Cardiac muscle cell (in vitro differentiated cells and primary cell): ENCODE measurements at regions not wholly inside any gene's neighbourhood (a gene's known extent, or its start where the extent isn't known, plus 50 kb on each side); places are given as distances from the start of the nearest gene placed in this dataset.

Experiments used
- DNase-seq, 2 donors: peaks; one replicate each; pipeline versions ENCODE4 v3.0.0 to v3.0.0-alpha.2; 2010 to 2017; ENCODE audit warnings: low read depth in 1 of 2, low spot score in 1 of 2
- H3K27ac ChIP-seq: fragments of 200-600 bp; sonication (generic); 2 replicates; pipeline ENCODE4 v1.5.1; 2016
- H3K27me3 ChIP-seq: fragments of 200-600 bp; sonication (generic); 2 replicates; pipeline ENCODE4 v1.6.0; 2016; ENCODE audit warnings: control low read depth
- H3K36me3 ChIP-seq: fragments of 200-600 bp; sonication (generic); 2 replicates; pipeline ENCODE4 v1.5.1; 2016; ENCODE audit warnings: control low read depth
- H3K4me1 ChIP-seq: fragments of 200-600 bp; sonication (generic); 2 replicates; pipeline ENCODE4 v1.8.1; 2017; ENCODE audit warnings: low read depth, mild to moderate bottlenecking, mixed run types
- H3K4me3 ChIP-seq: fragments of 200-600 bp; sonication (generic); 2 replicates; pipeline ENCODE4 v1.5.1; 2016; ENCODE audit warnings: mild to moderate bottlenecking
- H3K9me3 ChIP-seq: fragments of 200-600 bp; sonication (generic); 2 replicates; pipeline ENCODE4 v1.5.1; 2017; ENCODE audit warnings: low read depth, mild to moderate bottlenecking, control low read depth
- TF ChIP-seq, protein P1 (sequence below): IDR thresholded peaks from 2 replicates; pipeline ENCODE4 v1.5.1; 2012; ENCODE audit warnings: low read depth, mild to moderate bottlenecking, low read length

DNA sequence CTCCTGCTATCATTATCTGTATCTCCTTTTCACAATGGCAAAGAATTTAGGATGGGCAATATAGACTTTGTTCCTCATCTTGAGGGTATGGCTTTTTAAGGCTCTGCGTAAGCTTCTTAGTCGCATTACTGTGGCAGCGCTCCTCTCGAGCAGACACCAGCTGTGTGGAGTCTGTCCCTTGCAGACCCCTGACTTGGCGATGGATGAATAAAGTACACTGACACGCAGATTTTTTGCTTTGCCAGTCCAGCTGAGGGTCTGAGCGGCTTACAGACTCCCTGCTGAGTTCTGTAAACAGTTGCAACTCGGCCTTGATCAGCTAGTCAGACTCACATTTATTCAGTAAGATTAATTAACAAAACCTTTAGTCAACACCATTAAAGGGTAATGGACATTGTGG, 390.0 kb upstream of the CNTN5 start:
- no peaks in the 10 kb centered on the region for H3K27me3 ChIP-seq
- H3K4me1 ChIP-seq = no peaks in the 10 kb centered on the region
- TF ChIP-seq, protein P1, sequence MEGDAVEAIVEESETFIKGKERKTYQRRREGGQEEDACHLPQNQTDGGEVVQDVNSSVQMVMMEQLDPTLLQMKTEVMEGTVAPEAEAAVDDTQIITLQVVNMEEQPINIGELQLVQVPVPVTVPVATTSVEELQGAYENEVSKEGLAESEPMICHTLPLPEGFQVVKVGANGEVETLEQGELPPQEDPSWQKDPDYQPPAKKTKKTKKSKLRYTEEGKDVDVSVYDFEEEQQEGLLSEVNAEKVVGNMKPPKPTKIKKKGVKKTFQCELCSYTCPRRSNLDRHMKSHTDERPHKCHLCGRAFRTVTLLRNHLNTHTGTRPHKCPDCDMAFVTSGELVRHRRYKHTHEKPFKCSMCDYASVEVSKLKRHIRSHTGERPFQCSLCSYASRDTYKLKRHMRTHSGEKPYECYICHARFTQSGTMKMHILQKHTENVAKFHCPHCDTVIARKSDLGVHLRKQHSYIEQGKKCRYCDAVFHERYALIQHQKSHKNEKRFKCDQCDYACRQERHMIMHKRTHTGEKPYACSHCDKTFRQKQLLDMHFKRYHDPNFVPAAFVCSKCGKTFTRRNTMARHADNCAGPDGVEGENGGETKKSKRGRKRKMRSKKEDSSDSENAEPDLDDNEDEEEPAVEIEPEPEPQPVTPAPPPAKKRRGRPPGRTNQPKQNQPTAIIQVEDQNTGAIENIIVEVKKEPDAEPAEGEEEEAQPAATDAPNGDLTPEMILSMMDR = no peak
- H3K27ac ChIP-seq = no peak overlapping the region
- no peaks in the 10 kb centered on the region for H3K9me3 ChIP-seq
- DNase-seq = no peak
- H3K4me3 ChIP-seq = no peak overlapping the region
- H3K36me3 ChIP-seq = no peaks in the 10 kb centered on the region

DNA sequence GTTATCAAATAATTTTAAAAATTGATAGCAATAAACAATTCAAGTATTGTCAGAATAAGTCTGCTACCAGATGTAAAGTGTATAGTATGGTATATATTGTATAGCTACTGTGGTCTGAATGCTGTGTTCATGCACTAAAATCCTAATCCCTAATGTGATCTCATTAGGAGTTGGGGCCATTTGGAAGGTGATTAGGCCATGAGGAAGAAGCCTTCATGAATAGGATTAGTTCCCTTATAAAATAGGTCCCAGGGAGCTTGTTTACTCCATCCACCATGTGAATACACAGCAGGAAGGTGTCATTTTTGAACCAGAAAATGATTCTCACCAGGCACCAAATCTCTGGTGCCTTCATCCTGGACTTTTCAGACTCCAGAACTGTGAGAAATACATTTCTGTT, 363.0 kb upstream of the CNTN5 start:
- H3K9me3 ChIP-seq = no peaks in the 10 kb centered on the region
- no peaks in the 10 kb centered on the region for H3K27me3 ChIP-seq
- TF ChIP-seq, protein P1 = no peak
- no peak for DNase-seq
- no peaks in the 10 kb centered on the region for H3K36me3 ChIP-seq
- no peaks in the 10 kb centered on the region for H3K4me1 ChIP-seq
- no peak overlapping the region for H3K27ac ChIP-seq
- no peak overlapping the region for H3K4me3 ChIP-seq

DNA sequence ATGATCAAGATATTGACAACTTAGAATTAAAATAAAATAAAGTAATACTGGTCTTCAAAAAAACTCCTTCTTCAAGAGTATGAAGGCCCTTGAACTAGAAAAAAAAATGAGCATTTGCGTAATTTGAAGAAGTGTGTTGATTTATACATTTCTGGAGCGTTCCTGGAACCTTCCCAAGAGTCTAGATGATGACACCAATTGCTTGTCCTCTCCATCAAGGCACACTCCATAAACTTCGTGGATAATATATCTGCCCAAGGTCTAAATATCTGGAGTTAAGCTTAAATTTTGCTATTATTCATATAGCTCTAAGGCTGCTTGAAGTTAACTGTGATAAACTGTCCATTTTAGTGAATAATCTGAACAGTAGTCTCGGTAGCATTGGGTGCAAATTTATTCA, 361.3 kb upstream of the CNTN5 start:
- H3K27me3 ChIP-seq = no peaks in the 10 kb centered on the region
- no peaks in the 10 kb centered on the region for H3K4me1 ChIP-seq
- no peak for DNase-seq
- no peak overlapping the region for H3K27ac ChIP-seq
- H3K36me3 ChIP-seq = no peaks in the 10 kb centered on the region
- TF ChIP-seq, protein P1 = no peak
- H3K9me3 ChIP-seq = no peaks in the 10 kb centered on the region
- H3K4me3 ChIP-seq = no peak overlapping the region

DNA sequence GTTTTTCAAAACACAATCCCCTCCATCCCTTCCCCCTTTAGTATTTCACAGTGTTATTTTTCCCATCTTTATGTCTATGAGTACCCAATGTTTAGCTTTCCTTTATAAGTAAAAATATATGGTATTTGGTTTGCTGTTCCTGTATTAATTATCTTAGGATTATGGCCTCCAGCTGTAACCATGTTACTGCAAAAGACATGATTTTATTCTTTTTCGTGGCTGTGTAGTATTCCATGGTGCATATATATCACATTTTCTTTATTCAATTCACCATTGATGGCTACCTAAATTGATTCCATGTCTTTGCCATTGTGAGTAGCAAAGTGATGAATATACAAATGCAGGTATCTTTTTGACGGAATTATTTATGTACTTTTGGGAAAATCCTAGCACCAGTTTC, 346.4 kb upstream of the CNTN5 start:
- Histone ChIP-seq H3K27ac (no peak overlapping the region), H3K27me3 (no peaks in the 10 kb centered on the region), H3K4me3 (no peak overlapping the region), H3K9me3 (no peaks in the 10 kb centered on the region), H3K4me1 (no peaks in the 10 kb centered on the region), H3K36me3 (no peaks in the 10 kb centered on the region)
- TF ChIP-seq, protein P1 = no peak
- DNase-seq = no peak

DNA sequence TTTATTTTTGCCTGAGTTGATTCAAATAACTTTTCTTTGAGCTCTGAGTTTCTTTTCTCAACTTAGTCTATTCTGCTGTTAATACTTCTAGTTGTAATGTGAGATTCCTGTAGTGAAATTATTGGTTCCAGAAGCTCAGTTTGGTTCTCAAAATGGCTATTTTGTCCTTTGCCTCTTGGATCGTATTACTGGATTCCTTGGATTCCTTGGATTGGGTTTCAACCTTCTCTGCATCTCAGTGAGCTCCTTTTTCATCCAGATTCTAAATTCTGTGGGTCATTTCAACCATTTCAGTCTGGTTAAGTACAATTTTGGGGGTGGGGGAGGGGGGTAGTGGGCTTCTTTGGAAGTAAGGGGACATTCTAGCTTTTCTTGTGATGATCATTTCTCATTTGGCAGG, 341.1 kb upstream of the CNTN5 start:
- DNase-seq = no peak
- Histone ChIP-seq H3K27me3 (no peaks in the 10 kb centered on the region), H3K27ac (no peak overlapping the region), H3K4me1 (no peaks in the 10 kb centered on the region), H3K36me3 (no peaks in the 10 kb centered on the region), H3K9me3 (no peaks in the 10 kb centered on the region), H3K4me3 (no peak overlapping the region)
- TF ChIP-seq, protein P1 = no peak

DNA sequence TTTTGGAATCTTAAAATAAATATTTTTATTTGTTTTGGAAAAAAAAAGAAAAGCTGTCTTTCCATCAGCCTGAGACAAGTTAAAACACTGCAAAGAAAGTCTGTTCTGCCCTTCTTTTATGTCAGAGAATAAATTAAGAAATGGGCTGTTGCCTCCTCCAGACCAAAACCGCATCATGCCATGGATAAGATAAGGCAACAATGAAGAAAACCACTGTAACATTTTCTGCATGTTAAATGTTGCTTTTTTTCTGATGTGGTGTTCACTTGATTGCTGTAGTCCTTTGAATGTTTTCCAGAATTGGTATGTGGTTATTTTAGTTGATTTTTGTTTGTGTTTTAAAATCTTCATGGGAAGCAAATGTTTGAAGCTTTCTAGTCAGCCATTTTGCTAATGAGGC, 319.2 kb upstream of the CNTN5 start:
- TF ChIP-seq, protein P1 = no peak
- peak in 1 of 2 donors; percentile 65 for DNase-seq
- no peak overlapping the region for H3K4me3 ChIP-seq
- H3K27ac ChIP-seq = no peak overlapping the region
- no peaks in the 10 kb centered on the region for H3K27me3 ChIP-seq
- no peaks in the 10 kb centered on the region for H3K4me1 ChIP-seq
- H3K36me3 ChIP-seq = no peaks in the 10 kb centered on the region
- H3K9me3 ChIP-seq = no peaks in the 10 kb centered on the region
